Gastrocnemius medialis (tissue), 4 donors: ENCODE measurements at regions not wholly inside any gene's neighbourhood (a gene's known extent, or its start where the extent isn't known, plus 50 kb on each side); places are given as distances from the start of the nearest gene placed in this dataset.

Experiments used
- CTCF ChIP-seq, 5 experiments: fragments of 450-650 bp in 3 of 5; fragments of 200-600 bp in 2 of 5; sonication (generic) in 2 of 5; IDR thresholded peaks in 4 of 5; conservative IDR thresholded peaks in 1 of 5; 1 replicate in 4 of 5; 2 replicates in 1 of 5; pipeline ENCODE4 v1.5.1; 2016 to 2019; ENCODE audit warnings: antibody characterized with exemption in 5 of 5, mild to moderate bottlenecking in 3 of 5, moderate library complexity in 3 of 5
- POLR2A ChIP-seq, 2 donors: fragments of 450-650 bp; IDR thresholded peaks; one replicate each; pipeline ENCODE4 v1.6.1; 2017; ENCODE audit warnings: antibody characterized with exemption in 2 of 2, mild to moderate bottlenecking in 2 of 2, moderate library complexity in 2 of 2

- TF ChIP-seq CTCF (IDR thresholded peaks at IDR 0.05 in 4 of 5, conservative IDR thresholded peaks at IDR 0.05 in 1 of 5): no peak
- no peak for TF ChIP-seq POLR2A (IDR thresholded peaks at IDR 0.05)
Observed at GRCh38 chr10:44020322-44021111, 364.4 kb downstream of the CXCL12 start.
